CD4-positive, alpha-beta T cell (primary cell): ENCODE measurements at regions not wholly inside any gene's neighbourhood (a gene's known extent, or its start where the extent isn't known, plus 50 kb on each side); places are given as distances from the start of the nearest gene placed in this dataset.

Source experiments
- ATAC-seq: fragments of 200-7000 bp; cut with Tn5 transposase; one replicate; pipeline ENCODE4 v1.10.0; 2022; ENCODE audit warnings: mild to moderate bottlenecking; ENCODE audit not compliant: poor library complexity
- CTCF ChIA-PET: fragments of 350-600 bp; sonication (Branson Sonifier 250); formaldehyde crosslinking; loops from one replicate; lab custom pipeline; 2021; ENCODE audit warnings: antibody characterized with exemption, inconsistent platforms; lab: Charles Lee
- POLR2A ChIA-PET: fragments of 350-600 bp; sonication (Branson Sonifier 250); formaldehyde crosslinking; loops from one replicate; lab custom pipeline; 2021; ENCODE audit warnings: antibody characterized with exemption, inconsistent platforms; lab: Charles Lee
- DNase-seq, 14 experiments: peaks; one replicate each; pipeline ENCODE4 v3.0.0-alpha.2; 2013 to 2020; ENCODE audit warnings: mixed read lengths in 2 of 14
- H3K27ac ChIP-seq, 2 donors: one replicate each; pipeline versions ENCODE4 v1.5.1 to v1.7.0; 2013; ENCODE audit warnings: low read length in 2 of 2, low read depth in 1 of 2, mild to moderate bottlenecking in 1 of 2
- H3K27me3 ChIP-seq, 2 experiments: 1 replicate in 1 of 2; 2 replicates in 1 of 2; pipeline versions ENCODE4 v1.6.1 to v1.7.0; 2013; ENCODE audit warnings: low read length in 2 of 2, control low read depth in 1 of 2, mild to moderate bottlenecking in 1 of 2, moderate library complexity in 1 of 2; ENCODE audit not compliant: insufficient read depth in 2 of 2, control insufficient read depth in 1 of 2
- H3K36me3 ChIP-seq: one replicate; pipeline ENCODE4 v1.6.1; 2013; ENCODE audit warnings: low read length, control low read depth; ENCODE audit not compliant: insufficient read depth
- H3K4me1 ChIP-seq: one replicate; pipeline ENCODE4 v1.6.1; 2013; ENCODE audit warnings: low read length, control low read depth; ENCODE audit not compliant: insufficient read depth
- H3K4me3 ChIP-seq: one replicate; pipeline ENCODE4 v1.5.1; 2013; ENCODE audit warnings: mild to moderate bottlenecking, low read length, moderate library complexity
- H3K9me3 ChIP-seq, 2 experiments: 1 replicate in 1 of 2; 2 replicates in 1 of 2; pipeline versions ENCODE4 v1.6.1 to v1.7.0; 2013; ENCODE audit warnings: low read length in 2 of 2, mild to moderate bottlenecking in 2 of 2, control low read depth in 1 of 2, moderate library complexity in 1 of 2; ENCODE audit not compliant: control insufficient read depth in 1 of 2, insufficient read depth in 1 of 2
- H3K27ac Mint-ChIP-seq: one replicate; pipeline ENCODE4 v1.8.0; 2020; ENCODE audit warnings: mixed read lengths
- H3K27me3 Mint-ChIP-seq: one replicate; pipeline ENCODE4 v1.8.0; 2021; ENCODE audit warnings: mixed read lengths
- H3K36me3 Mint-ChIP-seq: one replicate; pipeline ENCODE4 v1.8.0; 2021; ENCODE audit warnings: low read depth, mixed read lengths
- H3K4me1 Mint-ChIP-seq: one replicate; pipeline ENCODE4 v1.8.0; 2021; ENCODE audit warnings: low read depth, mixed read lengths
- H3K4me3 Mint-ChIP-seq: one replicate; pipeline ENCODE4 v1.8.0; 2020; ENCODE audit warnings: mild to moderate bottlenecking, mixed read lengths
- H3K9me3 Mint-ChIP-seq: one replicate; pipeline ENCODE4 v1.8.0; 2020; ENCODE audit warnings: mixed read lengths
- intact Hi-C, 2 experiments: fragments of 100-400 bp; cut with DNase I in 1 of 2; cut with micrococcal nuclease in 1 of 2; formaldehyde crosslinking; loops; one replicate each; pipeline versions ENCODE4 v1.15.1 to v1.9.0; 2023 to 2025; cut with DNase I, micrococcal nuclease
- TF ChIP-seq, protein P1 (sequence below): fragments of 200-600 bp; IDR thresholded peaks from one replicate; pipeline ENCODE4 v1.8.0; 2022; ENCODE audit warnings: antibody characterized with exemption, mild to moderate bottlenecking

DNA sequence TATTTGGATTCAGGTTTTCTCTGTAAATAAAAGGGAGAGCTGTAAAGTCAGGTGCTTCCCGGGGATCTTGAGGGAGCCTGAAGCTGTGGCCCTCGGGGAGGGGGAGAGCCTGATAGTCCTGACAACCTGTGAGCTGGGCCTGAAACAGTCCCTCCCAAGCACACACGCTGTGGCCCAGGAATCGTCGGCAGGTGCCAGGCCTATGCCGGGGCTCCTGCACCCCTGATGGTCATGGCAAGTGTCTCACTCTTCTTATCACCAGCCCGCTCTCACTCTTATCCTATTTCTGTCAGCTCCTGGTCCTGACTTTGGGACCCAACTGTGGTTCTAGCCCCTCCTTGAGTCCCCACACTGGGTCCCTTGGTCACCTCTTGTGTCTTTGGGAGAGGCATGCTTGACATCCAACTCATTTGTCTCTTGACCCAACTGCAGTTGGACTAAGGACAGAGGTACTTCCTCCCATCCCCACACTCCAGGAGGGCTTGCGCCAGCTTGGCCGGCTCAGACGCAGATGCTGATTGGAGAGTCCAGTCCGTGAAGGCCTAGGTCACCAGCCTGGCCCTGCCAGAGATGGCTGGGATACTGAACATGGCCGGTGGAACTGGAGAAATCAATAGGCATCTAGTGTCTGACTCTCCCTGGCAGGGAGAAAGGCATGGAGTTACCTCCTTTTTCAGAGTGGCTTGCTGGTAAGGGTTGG is 170.5 kb upstream of the WSCD1 start:
- ChIA-PET POLR2A (no interaction called here), CTCF (no interaction called here)
- H3K9me3 Mint-ChIP-seq, result peaks cover 2% of the 10 kb centered on the region
- intact Hi-C loops, result no loop called here
- peaks cover 21% of the 10 kb centered on the region for H3K27me3 Mint-ChIP-seq
- Histone ChIP-seq H3K4me3 (no peak overlapping the region), H3K4me1 (peaks cover 4% of the 10 kb centered on the region), H3K36me3 (no peaks in the 10 kb centered on the region), H3K27me3 (peaks cover 4 to 11% of the 10 kb centered on the region in 2 experiments), H3K27ac (no peak overlapping the region), H3K9me3 (peaks cover 0 to 20% of the 10 kb centered on the region in 2 experiments)
- TF ChIP-seq, protein P1, sequence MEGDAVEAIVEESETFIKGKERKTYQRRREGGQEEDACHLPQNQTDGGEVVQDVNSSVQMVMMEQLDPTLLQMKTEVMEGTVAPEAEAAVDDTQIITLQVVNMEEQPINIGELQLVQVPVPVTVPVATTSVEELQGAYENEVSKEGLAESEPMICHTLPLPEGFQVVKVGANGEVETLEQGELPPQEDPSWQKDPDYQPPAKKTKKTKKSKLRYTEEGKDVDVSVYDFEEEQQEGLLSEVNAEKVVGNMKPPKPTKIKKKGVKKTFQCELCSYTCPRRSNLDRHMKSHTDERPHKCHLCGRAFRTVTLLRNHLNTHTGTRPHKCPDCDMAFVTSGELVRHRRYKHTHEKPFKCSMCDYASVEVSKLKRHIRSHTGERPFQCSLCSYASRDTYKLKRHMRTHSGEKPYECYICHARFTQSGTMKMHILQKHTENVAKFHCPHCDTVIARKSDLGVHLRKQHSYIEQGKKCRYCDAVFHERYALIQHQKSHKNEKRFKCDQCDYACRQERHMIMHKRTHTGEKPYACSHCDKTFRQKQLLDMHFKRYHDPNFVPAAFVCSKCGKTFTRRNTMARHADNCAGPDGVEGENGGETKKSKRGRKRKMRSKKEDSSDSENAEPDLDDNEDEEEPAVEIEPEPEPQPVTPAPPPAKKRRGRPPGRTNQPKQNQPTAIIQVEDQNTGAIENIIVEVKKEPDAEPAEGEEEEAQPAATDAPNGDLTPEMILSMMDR, result no peak
- H3K4me3 Mint-ChIP-seq, result no peak overlapping the region
- H3K36me3 Mint-ChIP-seq, result no peaks in the 10 kb centered on the region
- ATAC-seq (no peak), DNase-seq (no peak)
- H3K4me1 Mint-ChIP-seq, result no peaks in the 10 kb centered on the region
- H3K27ac Mint-ChIP-seq, result no peak overlapping the region

DNA sequence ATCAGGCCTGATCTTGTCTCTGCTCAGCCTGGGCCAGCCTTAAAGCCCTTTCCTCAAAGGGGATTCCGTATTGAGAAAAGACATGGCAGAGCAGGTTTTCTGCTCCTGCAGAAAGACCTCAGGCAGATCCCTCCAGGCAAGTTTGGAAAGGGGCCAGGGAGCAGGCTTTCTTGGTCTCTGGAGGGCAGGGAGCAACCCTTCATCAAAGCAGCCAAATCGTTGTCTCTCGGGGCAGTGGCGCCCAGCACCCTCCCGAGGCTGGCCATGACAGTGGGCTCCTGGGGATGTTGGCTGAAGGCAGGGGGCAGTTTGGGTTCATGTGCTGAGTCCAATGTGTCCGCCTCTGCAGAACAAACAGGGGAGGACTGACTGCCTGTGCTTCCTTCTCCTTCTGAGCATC is 168.4 kb upstream of the WSCD1 start:
- Histone ChIP-seq H3K4me3 (no peak overlapping the region), H3K4me1 (peaks cover 4% of the 10 kb centered on the region), H3K27ac (no peak overlapping the region), H3K36me3 (no peaks in the 10 kb centered on the region), H3K9me3 (peaks cover 0 to 20% of the 10 kb centered on the region in 2 experiments), H3K27me3 (peaks cover 4 to 8% of the 10 kb centered on the region in 2 experiments)
- H3K27ac Mint-ChIP-seq, result no peak overlapping the region
- ChIA-PET POLR2A (no interaction called here), CTCF (no interaction called here)
- no peaks in the 10 kb centered on the region for H3K36me3 Mint-ChIP-seq
- DNase-seq, result no peak
- peaks cover 5% of the 10 kb centered on the region for H3K9me3 Mint-ChIP-seq
- no peaks in the 10 kb centered on the region for H3K4me1 Mint-ChIP-seq
- peaks cover 20% of the 10 kb centered on the region for H3K27me3 Mint-ChIP-seq
- ATAC-seq, result no peak
- TF ChIP-seq, protein P1, result no peak
- H3K4me3 Mint-ChIP-seq, result no peak overlapping the region
- intact Hi-C loops, result no loop called here

DNA sequence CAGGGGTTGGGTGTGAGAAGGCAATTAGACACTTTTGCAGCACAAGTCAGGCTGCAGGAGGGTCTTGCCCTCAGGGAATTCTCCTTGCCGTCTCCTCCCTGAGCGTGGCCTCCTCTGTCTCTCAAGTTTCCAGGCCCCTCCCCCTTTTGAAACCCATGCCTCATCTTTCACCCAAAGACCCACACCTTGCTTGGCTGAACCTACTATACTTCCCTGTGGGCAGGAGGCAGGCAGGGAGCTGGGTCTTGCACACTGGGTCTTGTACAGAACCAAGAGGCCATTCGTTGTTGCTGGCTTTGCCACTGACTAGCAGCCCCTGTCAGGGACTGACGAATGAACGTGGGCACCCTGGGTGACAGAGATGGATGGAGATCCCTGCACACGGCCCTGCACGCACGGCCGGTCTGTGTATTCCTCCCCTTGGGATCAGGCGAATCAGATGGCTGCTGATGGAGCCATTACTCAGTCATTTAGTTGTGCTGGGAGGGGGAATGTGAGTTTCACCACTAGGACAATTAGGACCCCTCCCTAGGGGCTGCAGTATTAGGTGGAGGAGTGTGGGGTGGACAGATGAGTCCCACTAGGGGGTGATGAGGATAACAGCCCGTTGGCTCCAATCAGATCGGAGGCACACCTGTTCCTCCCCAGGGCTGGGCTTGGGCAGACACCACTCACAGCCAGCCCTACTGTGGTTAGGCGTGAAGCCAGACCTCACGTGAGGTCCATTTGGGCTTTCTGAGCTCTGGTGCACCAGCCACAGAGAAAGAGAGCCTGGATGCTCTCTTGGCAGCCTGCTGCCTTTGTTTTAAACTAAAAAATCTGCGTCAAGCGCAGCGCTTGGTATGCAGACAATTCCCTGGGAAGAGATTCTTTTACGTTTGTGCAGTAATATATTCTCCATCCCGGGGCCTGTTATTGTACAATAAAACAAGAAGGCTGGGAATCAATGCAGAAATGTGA is 167.7 kb upstream of the WSCD1 start:
- ChIA-PET POLR2A (no interaction called here), CTCF (no interaction called here)
- Mint-ChIP-seq H3K9me3 (peaks cover 5% of the 10 kb centered on the region), H3K27me3 (peaks cover 13% of the 10 kb centered on the region), H3K36me3 (no peaks in the 10 kb centered on the region), H3K4me1 (no peaks in the 10 kb centered on the region), H3K27ac (no peak overlapping the region), H3K4me3 (no peak overlapping the region)
- H3K27ac ChIP-seq, result no peak overlapping the region
- peaks cover 4 to 8% of the 10 kb centered on the region in 2 experiments for H3K27me3 ChIP-seq
- H3K9me3 ChIP-seq, result peaks cover 0 to 20% of the 10 kb centered on the region in 2 experiments
- TF ChIP-seq, protein P1, result no peak
- ATAC-seq (no peak), DNase-seq (no peak)
- intact Hi-C loops, result no loop called here
- no peak overlapping the region for H3K4me3 ChIP-seq
- no peaks in the 10 kb centered on the region for H3K36me3 ChIP-seq
- H3K4me1 ChIP-seq, result peaks cover 2% of the 10 kb centered on the region
